Colonic mucosa (tissue), 4 donors: ENCODE measurements at regions not wholly inside any gene's neighbourhood (a gene's known extent, or its start where the extent isn't known, plus 50 kb on each side); places are given as distances from the start of the nearest gene placed in this dataset.

ENCODE experiments used
- DNase-seq: peaks from one replicate; pipeline ENCODE4 v3.0.0-alpha.2; 2020
- H3K27ac ChIP-seq: fragments of 200-600 bp; one replicate; pipeline ENCODE4 v1.8.0; 2021
- H3K27me3 ChIP-seq: fragments of 200-600 bp; one replicate; pipeline ENCODE4 v1.8.0; 2021
- H3K36me3 ChIP-seq: fragments of 200-600 bp; one replicate; pipeline ENCODE4 v1.8.0; 2021
- H3K4me1 ChIP-seq: fragments of 200-600 bp; one replicate; pipeline ENCODE4 v1.8.0; 2021; ENCODE audit warnings: mild to moderate bottlenecking
- H3K4me3 ChIP-seq: fragments of 200-600 bp; one replicate; pipeline ENCODE4 v1.8.0; 2021
- H3K9ac ChIP-seq, 2 donors: one replicate each; pipeline ENCODE4 v1.7.0; 2013; ENCODE audit warnings: control low read depth in 2 of 2, low read depth in 2 of 2, low read length in 2 of 2
- H3K9me3 ChIP-seq: fragments of 200-600 bp; one replicate; pipeline ENCODE4 v1.8.0; 2021
- intact Hi-C: fragments of 100-400 bp; cut with DNase I; formaldehyde crosslinking; loops from one replicate; pipeline ENCODE4 v1.14.1; 2022
- TF ChIP-seq, protein P1 (sequence below): fragments of 200-600 bp; IDR thresholded peaks from one replicate; pipeline ENCODE4 v1.8.0; 2022; ENCODE audit warnings: antibody characterized with exemption, mild to moderate bottlenecking
- donor health status: healthy.
- donor health status: DM: no; HTN: no; CAD: no.
- donor health status: DM: no; HTN: no; CAD: no.

DNA sequence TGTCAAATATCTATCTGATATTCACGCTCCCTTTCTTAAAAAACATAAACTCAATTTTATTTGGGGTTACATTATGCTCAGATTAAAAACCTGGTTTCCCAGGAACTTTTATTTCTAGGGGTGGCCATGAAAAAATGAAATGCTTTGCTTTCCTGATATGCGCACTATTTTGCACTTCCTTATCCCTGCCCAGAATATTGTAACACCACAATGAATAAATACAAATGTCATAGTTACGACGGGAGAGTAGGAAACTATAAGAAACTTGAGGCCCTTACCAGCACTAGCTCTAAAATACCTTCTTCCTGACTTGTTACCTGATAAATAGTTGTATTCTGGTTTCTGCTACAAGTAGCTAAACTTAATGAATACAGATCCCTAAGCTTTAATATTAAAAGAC is 475.6 kb upstream of the CWC22 start:
- Histone ChIP-seq H3K9ac (no peak overlapping the region), H3K4me3 (no peak overlapping the region), H3K36me3 (no peaks in the 10 kb centered on the region), H3K9me3 (no peaks in the 10 kb centered on the region), H3K4me1 (no peaks in the 10 kb centered on the region), H3K27me3 (no peaks in the 10 kb centered on the region), H3K27ac (no peak overlapping the region)
- intact Hi-C loops, result no loop called here
- TF ChIP-seq, protein P1, sequence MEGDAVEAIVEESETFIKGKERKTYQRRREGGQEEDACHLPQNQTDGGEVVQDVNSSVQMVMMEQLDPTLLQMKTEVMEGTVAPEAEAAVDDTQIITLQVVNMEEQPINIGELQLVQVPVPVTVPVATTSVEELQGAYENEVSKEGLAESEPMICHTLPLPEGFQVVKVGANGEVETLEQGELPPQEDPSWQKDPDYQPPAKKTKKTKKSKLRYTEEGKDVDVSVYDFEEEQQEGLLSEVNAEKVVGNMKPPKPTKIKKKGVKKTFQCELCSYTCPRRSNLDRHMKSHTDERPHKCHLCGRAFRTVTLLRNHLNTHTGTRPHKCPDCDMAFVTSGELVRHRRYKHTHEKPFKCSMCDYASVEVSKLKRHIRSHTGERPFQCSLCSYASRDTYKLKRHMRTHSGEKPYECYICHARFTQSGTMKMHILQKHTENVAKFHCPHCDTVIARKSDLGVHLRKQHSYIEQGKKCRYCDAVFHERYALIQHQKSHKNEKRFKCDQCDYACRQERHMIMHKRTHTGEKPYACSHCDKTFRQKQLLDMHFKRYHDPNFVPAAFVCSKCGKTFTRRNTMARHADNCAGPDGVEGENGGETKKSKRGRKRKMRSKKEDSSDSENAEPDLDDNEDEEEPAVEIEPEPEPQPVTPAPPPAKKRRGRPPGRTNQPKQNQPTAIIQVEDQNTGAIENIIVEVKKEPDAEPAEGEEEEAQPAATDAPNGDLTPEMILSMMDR, result no peak
- DNase-seq, result no peak

DNA sequence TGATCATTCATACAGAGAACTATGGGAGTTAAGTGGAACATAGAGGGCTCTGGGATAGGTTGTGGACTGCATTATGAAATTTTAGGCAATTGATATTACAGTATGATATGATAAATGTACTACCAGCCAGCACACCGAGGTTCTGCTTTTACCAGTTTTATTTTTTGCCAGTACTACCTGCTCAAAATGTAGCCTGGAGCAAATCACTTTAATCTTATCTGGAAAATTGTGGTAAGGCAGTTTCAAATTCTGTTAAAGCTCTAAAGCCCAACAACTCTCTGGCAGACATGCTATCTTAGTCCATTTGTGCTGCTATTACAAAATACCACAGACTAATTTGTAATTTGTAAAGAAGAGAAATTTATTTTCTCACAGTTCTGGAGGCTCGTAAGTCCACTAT is 474.9 kb upstream of the CWC22 start:
- no peak overlapping the region for H3K4me3 ChIP-seq
- no peaks in the 10 kb centered on the region for H3K36me3 ChIP-seq
- H3K27ac ChIP-seq, result no peak overlapping the region
- intact Hi-C loops, result no loop called here
- H3K4me1 ChIP-seq, result no peaks in the 10 kb centered on the region
- H3K9me3 ChIP-seq, result no peaks in the 10 kb centered on the region
- DNase-seq, result no peak
- no peaks in the 10 kb centered on the region for H3K27me3 ChIP-seq
- TF ChIP-seq, protein P1, result no peak
- H3K9ac ChIP-seq, result no peak overlapping the region

DNA sequence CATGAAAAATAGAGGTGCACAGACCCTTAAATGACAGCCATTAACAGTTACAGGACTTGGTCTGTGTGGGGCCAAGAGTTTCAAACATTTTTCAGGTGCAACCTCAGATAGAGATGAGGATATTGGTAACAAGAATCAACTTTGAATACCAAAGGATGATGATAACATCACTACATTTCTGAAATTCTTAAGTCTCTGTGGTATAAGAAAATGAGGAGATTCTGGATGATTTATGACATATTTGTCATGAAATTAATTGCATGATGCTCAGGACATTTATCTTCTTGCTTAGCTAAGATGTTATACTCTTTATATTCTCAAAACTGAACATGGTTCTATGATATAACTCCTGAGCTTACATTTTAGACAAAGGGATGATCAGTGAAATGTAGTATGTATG is 471.8 kb upstream of the CWC22 start:
- Histone ChIP-seq H3K36me3 (no peaks in the 10 kb centered on the region), H3K9me3 (no peaks in the 10 kb centered on the region), H3K27me3 (no peaks in the 10 kb centered on the region), H3K4me1 (no peaks in the 10 kb centered on the region), H3K4me3 (no peak overlapping the region), H3K9ac (no peak overlapping the region), H3K27ac (no peak overlapping the region)
- no peak for DNase-seq
- intact Hi-C loops, result no loop called here
- TF ChIP-seq, protein P1, result no peak

DNA sequence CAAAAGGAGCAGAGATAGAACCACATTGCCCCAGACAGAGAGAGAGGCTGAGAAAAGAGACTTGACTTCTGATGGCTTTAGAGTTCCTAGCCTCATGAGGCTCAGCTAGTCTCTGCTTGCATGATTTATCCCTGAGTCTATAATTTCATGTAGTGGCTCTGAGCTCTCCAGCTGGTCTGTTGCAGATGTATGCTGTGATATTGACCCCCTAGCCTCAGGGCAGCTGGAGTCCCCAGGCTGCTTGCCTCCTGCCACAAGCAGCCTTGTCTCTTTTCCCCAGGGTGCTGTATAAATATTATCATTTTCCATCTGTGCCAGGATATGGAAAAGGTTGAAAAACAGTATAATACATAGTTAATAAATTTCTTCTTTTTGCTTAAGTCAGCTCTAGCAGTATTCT is 467.6 kb upstream of the CWC22 start:
- H3K9me3 ChIP-seq, result no peaks in the 10 kb centered on the region
- DNase-seq, result no peak
- no peak overlapping the region for H3K9ac ChIP-seq
- no peaks in the 10 kb centered on the region for H3K27me3 ChIP-seq
- H3K36me3 ChIP-seq, result no peaks in the 10 kb centered on the region
- TF ChIP-seq, protein P1, result no peak
- H3K4me1 ChIP-seq, result no peaks in the 10 kb centered on the region
- H3K27ac ChIP-seq, result no peak overlapping the region
- intact Hi-C loops, result no loop called here
- no peak overlapping the region for H3K4me3 ChIP-seq

DNA sequence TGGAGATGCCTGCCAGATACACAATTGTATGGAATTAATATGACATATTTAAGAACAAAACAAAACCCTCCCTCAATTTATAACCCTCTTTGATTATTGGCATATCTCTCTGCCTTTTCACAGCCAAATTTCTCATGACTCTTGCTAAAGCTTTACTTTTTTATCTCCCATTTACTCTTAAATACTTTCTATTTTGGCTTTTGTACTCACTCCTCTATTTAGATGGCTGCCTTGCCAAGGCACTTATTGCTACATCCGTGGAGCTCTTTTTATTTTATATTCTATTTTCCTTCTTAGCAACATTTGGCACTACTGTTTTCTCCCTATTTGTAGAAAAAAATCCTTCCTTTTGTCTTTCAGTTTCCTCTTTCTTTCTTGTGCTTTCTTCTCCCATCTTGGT is 466.4 kb upstream of the CWC22 start:
- Histone ChIP-seq H3K4me1 (no peaks in the 10 kb centered on the region), H3K36me3 (no peaks in the 10 kb centered on the region), H3K4me3 (no peak overlapping the region), H3K27me3 (no peaks in the 10 kb centered on the region), H3K9ac (no peak overlapping the region), H3K27ac (no peak overlapping the region), H3K9me3 (no peaks in the 10 kb centered on the region)
- TF ChIP-seq, protein P1, result no peak
- intact Hi-C loops, result no loop called here
- DNase-seq, result no peak

DNA sequence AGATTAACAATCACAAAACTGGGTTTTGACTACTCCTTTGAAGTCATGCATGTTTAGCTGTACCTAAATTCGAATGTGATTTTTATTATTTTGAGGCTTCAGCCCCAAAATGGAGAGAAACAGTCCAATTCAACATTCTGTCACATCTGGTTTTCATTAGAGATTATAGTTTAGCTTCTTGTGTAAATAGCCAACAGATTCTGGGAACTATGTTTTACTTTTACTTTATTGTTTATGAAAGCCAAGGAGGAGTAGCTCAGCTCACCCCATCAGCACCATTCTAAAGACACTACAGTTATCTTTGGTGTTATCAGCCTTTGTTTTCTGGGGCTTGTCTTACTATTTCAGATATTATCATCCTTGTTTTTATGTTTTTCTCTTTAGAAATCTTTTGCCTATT is 465.0 kb upstream of the CWC22 start:
- H3K36me3 ChIP-seq, result no peaks in the 10 kb centered on the region
- H3K27ac ChIP-seq, result no peak overlapping the region
- H3K4me1 ChIP-seq, result no peaks in the 10 kb centered on the region
- TF ChIP-seq, protein P1, result no peak
- no peak overlapping the region for H3K4me3 ChIP-seq
- intact Hi-C loops, result no loop called here
- H3K9ac ChIP-seq, result no peak overlapping the region
- no peak for DNase-seq
- no peaks in the 10 kb centered on the region for H3K9me3 ChIP-seq
- no peaks in the 10 kb centered on the region for H3K27me3 ChIP-seq
